Epithelial cell of proximal tubule (primary cell): ENCODE measurements at regions not wholly inside any gene's neighbourhood (a gene's known extent, or its start where the extent isn't known, plus 50 kb on each side); places are given as distances from the start of the nearest gene placed in this dataset.
"Not testable (repeated sequence)": the region's sequence is repeated elsewhere in the genome, so short reads cannot be mapped to it uniquely, and the experiment has no call there.

ENCODE experiments used
- DNase-seq: peaks from one replicate; pipeline ENCODE4 v3.0.0-alpha.2; 2011; ENCODE audit warnings: low read depth
- H3K4me3 ChIP-seq: 2 replicates; pipeline ENCODE4 v1.5.1; 2011; ENCODE audit warnings: low read depth, mild to moderate bottlenecking, low read length

GRCh38 chr7:149930374-149931068 is 56.8 kb downstream of the ATP6V0E2 start:
- H3K4me3 ChIP-seq, DNase-seq: not testable (repeated sequence)

GRCh38 chr7:149933776-149934175 is 60.0 kb downstream of the ATP6V0E2 start:
- DNase-seq, H3K4me3 ChIP-seq: not testable (repeated sequence)

- not testable (repeated sequence) for H3K4me3 ChIP-seq, DNase-seq
Measured at GRCh38 chr7:149947346-149947745, 73.6 kb downstream of the ATP6V0E2 start.

- DNase-seq, H3K4me3 ChIP-seq: not testable (repeated sequence)
Measured at GRCh38 chr7:149948444-149948843, 74.7 kb downstream of the ATP6V0E2 start.

GRCh38 chr7:149949863-149950577 is 76.3 kb downstream of the ATP6V0E2 start:
- H3K4me3 ChIP-seq, DNase-seq: not testable (repeated sequence)

- not testable (repeated sequence) for H3K4me3 ChIP-seq, DNase-seq
Measured at GRCh38 chr7:149950578-149950924, 76.8 kb downstream of the ATP6V0E2 start.

- DNase-seq, H3K4me3 ChIP-seq: not testable (repeated sequence)
Measured at GRCh38 chr7:149951579-149951978, 77.8 kb downstream of the ATP6V0E2 start.

GRCh38 chr7:149958880-149959279 is 85.1 kb downstream of the ATP6V0E2 start:
- H3K4me3 ChIP-seq, DNase-seq: not testable (repeated sequence)

- not testable (repeated sequence) for DNase-seq, H3K4me3 ChIP-seq
Measured at GRCh38 chr7:149960863-149961262, 87.1 kb downstream of the ATP6V0E2 start.

- not testable (repeated sequence) for DNase-seq, H3K4me3 ChIP-seq
Measured at GRCh38 chr7:149961878-149962277, 88.1 kb downstream of the ATP6V0E2 start.

GRCh38 chr7:149962685-149963319 is 89.0 kb downstream of the ATP6V0E2 start:
- DNase-seq, H3K4me3 ChIP-seq: not testable (repeated sequence)

- not testable (repeated sequence) for H3K4me3 ChIP-seq, DNase-seq
Measured at GRCh38 chr7:149963985-149964384, 90.2 kb downstream of the ATP6V0E2 start.

- not testable (repeated sequence) for DNase-seq, H3K4me3 ChIP-seq
Measured at GRCh38 chr7:149966444-149966843, 92.7 kb downstream of the ATP6V0E2 start.

- not testable (repeated sequence) for DNase-seq, H3K4me3 ChIP-seq
Measured at GRCh38 chr7:149972977-149973376, 99.2 kb downstream of the ATP6V0E2 start.

- H3K4me3 ChIP-seq, DNase-seq: not testable (repeated sequence)
Measured at GRCh38 chr7:149973681-149974080, 99.9 kb downstream of the ATP6V0E2 start.

GRCh38 chr7:149975608-149976007 is 101.8 kb downstream of the ATP6V0E2 start:
- H3K4me3 ChIP-seq, DNase-seq: not testable (repeated sequence)

- DNase-seq, H3K4me3 ChIP-seq: not testable (repeated sequence)
Measured at GRCh38 chr7:149978537-149978936, 104.8 kb downstream of the ATP6V0E2 start.

GRCh38 chr7:149978944-149979343 is 105.2 kb downstream of the ATP6V0E2 start:
- H3K4me3 ChIP-seq, DNase-seq: not testable (repeated sequence)

- not testable (repeated sequence) for H3K4me3 ChIP-seq, DNase-seq
Measured at GRCh38 chr7:149982537-149983112, 108.9 kb downstream of the ATP6V0E2 start.

- not testable (repeated sequence) for DNase-seq, H3K4me3 ChIP-seq
Measured at GRCh38 chr7:149986866-149987265, 113.1 kb downstream of the ATP6V0E2 start.
